Brain microvascular endothelial cell (primary cell): ENCODE measurements at regions not wholly inside any gene's neighbourhood (a gene's known extent, or its start where the extent isn't known, plus 50 kb on each side); places are given as distances from the start of the nearest gene placed in this dataset.

ENCODE experiments used
- DNase-seq: peaks from one replicate; pipeline ENCODE4 v3.0.0-alpha.2; 2020
- H3K27ac ChIP-seq: fragments of 250-450 bp; sonication (Bioruptor Pico); 2 replicates; pipeline ENCODE4 v1.5.1; 2020; ENCODE audit warnings: mild to moderate bottlenecking, moderate library complexity
- H3K27me3 ChIP-seq: fragments of 250-450 bp; sonication (Bioruptor Pico); replicated peaks from 2 replicates; pipeline ENCODE4 v1.5.1; 2020; ENCODE audit warnings: mild to moderate bottlenecking
- H3K36me3 ChIP-seq: fragments of 250-450 bp; sonication (Bioruptor Pico); replicated peaks from 2 replicates; pipeline ENCODE4 v1.5.1; 2020; ENCODE audit warnings: mild to moderate bottlenecking
- H3K4me3 ChIP-seq: 2 replicates; pipeline ENCODE4 v1.5.1; 2011; ENCODE audit warnings: low read depth, mild to moderate bottlenecking, control low read depth, low read length, moderate library complexity
- in situ Hi-C: cut with HindIII; loops from 2 replicates; pipeline ENCODE4 v1.10.0; 2017; ENCODE audit warnings: low sequenced_read_pairs, low pct_ligation_motif_present
- TF ChIP-seq, protein P1 (sequence below): IDR thresholded peaks from 2 replicates; pipeline ENCODE4 v1.5.1; 2011; ENCODE audit warnings: low read depth, mild to moderate bottlenecking, moderate library complexity, low read length, control low read depth, inconsistent platforms; ENCODE audit errors: missing control alignments

DNA sequence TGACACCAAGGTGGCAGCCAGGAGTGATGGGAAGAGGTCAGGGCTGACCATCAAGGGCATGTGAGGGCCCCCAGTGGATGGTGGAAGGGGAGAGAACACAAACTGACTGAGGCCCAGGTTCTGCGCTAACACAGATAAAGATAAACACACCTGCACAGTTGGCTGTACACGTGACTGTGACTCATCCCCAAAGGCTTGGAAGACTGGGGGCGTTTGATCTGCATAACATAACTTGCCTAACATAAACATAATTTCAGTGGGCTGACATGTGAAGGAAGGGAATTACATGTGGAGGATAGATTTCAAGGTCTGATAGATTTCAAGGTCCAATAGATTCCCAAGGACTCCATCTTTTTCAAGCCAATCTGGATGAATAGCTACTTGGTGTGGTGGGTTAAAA is 100.9 kb upstream of the TNRC6C start:
- in situ Hi-C loops, result no loop called here
- no peak overlapping the region for H3K4me3 ChIP-seq
- TF ChIP-seq, protein P1, sequence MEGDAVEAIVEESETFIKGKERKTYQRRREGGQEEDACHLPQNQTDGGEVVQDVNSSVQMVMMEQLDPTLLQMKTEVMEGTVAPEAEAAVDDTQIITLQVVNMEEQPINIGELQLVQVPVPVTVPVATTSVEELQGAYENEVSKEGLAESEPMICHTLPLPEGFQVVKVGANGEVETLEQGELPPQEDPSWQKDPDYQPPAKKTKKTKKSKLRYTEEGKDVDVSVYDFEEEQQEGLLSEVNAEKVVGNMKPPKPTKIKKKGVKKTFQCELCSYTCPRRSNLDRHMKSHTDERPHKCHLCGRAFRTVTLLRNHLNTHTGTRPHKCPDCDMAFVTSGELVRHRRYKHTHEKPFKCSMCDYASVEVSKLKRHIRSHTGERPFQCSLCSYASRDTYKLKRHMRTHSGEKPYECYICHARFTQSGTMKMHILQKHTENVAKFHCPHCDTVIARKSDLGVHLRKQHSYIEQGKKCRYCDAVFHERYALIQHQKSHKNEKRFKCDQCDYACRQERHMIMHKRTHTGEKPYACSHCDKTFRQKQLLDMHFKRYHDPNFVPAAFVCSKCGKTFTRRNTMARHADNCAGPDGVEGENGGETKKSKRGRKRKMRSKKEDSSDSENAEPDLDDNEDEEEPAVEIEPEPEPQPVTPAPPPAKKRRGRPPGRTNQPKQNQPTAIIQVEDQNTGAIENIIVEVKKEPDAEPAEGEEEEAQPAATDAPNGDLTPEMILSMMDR, result no peak
- no peak for DNase-seq
- H3K36me3 ChIP-seq, result no peaks in the 10 kb centered on the region
- peaks cover 6% of the 10 kb centered on the region for H3K27me3 ChIP-seq
- no peak overlapping the region for H3K27ac ChIP-seq

DNA sequence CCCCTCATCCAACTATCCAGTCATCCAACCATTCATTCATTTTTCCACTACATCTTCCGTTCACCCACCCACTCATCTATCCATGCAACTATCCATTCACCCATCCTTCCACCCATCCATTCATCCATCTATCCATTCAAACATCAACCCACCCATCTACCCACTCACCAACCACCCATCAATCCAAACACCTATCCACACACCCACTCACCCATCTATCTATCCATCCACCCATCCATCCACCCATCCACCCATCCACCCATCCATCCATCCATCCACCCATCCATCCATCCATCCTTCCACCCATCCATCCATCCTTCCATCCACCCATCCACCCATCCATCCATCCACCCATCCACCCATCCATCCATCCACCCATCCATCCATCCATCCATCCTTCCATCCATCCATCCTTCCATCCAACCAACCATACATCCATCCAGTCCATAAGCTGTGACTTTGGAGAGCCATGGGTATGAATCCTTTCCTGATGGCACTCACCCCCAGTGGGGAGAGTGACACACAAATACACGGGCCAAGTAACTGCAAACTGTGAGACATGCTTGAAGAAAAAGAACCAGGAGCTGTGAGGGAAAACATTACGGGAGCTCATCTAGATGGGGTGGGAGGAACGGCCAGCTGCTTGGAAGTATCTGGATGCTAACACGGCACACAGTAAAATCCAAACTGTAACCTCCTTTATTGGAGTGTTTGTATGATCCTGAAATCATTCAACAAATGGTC is 100.0 kb upstream of the TNRC6C start:
- in situ Hi-C loops, result no loop called here
- Histone ChIP-seq H3K36me3 (no peaks in the 10 kb centered on the region), H3K27ac (no peak overlapping the region), H3K4me3 (no peak overlapping the region), H3K27me3 (peaks cover 6% of the 10 kb centered on the region)
- TF ChIP-seq, protein P1, result no peak
- DNase-seq, result no peak

DNA sequence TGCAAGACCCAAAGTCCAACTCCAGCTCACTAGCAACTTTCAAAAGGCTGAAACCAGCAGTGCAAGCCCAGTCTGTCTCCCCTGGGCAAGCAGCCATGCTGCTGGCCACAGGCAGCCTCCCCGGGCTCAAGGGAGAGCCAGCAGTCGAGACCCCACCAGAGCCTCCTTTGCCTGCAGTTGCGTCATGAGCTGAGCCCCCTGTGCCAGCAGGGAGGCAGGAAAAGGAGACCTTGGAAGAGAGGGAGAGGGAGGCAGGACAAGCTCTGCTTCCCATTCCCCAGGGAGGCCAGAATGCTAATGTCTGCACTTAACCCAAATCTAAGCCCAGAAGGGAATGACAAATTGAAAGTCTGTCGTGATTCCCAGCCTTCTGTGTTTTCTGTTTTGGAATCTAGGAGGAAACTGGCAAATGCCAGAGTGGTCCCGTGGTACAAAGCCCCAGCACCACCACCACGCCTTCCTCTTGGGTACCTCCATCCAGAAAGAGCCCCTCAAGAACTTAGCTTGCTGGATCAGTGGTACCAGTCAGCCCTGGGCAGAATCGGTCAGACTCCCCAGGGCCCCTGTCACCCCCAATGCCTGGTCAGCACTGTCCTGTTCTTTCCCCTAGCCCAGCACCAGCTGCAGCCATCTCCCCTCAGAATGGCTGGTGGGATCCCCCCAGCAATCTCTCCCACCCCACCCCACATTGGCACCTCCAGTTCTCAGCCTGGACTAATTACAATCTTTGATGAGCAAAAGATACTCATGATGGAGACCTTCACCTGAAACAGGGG is 99.3 kb upstream of the TNRC6C start:
- Histone ChIP-seq H3K27me3 (peaks cover 6% of the 10 kb centered on the region), H3K36me3 (no peaks in the 10 kb centered on the region), H3K27ac (no peak overlapping the region), H3K4me3 (no peak overlapping the region)
- DNase-seq, result no peak
- in situ Hi-C loops, result no loop called here
- TF ChIP-seq, protein P1, result no peak

DNA sequence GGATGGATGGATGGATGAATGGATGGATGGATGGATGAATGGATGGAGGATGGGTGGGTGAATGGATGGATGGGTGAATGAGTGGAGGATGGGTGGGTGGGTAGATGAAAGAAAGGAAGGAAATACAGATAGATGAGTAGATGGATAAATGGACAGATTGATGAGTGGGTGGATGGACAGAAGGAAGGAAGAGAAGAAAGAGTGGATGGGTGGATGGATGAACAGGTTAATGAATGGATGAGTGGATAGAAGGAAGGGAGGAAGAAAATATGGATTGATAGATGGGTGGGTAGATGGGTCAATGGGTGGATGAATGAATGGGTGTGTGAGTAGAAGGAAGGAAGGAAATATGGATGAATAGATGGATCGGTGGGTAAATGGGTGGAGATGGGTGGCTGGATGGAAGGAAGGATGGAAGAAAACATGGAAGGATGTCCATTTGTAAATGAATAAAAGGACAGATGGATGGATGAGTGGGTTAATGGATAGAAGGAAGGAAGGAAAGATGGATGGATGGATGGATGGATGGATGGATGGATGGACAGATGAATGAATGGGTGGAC is 97.3 kb upstream of the TNRC6C start:
- DNase-seq, result no peak
- no peak overlapping the region for H3K27ac ChIP-seq
- in situ Hi-C loops, result no loop called here
- TF ChIP-seq, protein P1, result no peak
- H3K4me3 ChIP-seq, result no peak overlapping the region
- no peaks in the 10 kb centered on the region for H3K36me3 ChIP-seq
- peaks cover 6% of the 10 kb centered on the region for H3K27me3 ChIP-seq

DNA sequence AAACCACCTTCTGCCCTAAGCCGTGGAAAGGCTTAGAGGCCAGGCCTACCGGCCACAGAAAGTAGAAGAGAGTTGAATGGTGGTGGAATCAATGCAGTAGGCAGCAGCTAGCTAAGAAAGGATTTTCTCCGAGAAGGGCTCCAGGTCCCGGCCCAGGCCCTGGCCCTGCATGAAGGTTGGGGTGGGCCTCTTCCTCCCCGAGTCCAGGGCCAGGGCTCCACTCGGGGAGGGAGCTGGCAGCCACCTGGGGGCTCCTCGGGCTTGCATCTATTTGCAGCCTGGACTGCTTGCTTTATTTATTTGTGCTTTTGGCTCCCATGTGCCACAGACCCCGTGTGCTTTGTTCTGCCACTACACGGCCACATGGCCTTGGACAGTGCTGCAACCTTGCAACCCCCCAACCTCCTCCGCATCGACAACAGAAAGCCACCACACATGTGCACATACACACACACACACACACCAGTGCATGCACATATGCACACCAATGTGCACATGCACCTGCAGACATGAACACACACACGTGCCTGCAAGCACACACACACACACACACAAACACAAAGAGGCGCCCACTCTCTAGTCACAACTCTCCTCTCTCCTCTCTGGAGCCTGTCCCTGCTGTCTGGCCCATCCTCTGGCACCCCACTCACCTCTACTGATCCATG is 96.4 kb upstream of the TNRC6C start:
- in situ Hi-C loops, result no loop called here
- Histone ChIP-seq H3K4me3 (no peak overlapping the region), H3K27me3 (peaks cover 6% of the 10 kb centered on the region), H3K36me3 (no peaks in the 10 kb centered on the region), H3K27ac (no peak overlapping the region)
- DNase-seq, result no peak
- TF ChIP-seq, protein P1, result no peak
